ENCODE measurements at regions not wholly inside any gene's neighbourhood (a gene's known extent, or its start where the extent isn't known, plus 50 kb on each side); places are given as distances from the start of the nearest gene placed in this dataset. TPM values are rescaled to one million over a fixed set of nuclear protein-coding genes. Genes with fewer than 3 reads are reported as not detected.

DNA sequence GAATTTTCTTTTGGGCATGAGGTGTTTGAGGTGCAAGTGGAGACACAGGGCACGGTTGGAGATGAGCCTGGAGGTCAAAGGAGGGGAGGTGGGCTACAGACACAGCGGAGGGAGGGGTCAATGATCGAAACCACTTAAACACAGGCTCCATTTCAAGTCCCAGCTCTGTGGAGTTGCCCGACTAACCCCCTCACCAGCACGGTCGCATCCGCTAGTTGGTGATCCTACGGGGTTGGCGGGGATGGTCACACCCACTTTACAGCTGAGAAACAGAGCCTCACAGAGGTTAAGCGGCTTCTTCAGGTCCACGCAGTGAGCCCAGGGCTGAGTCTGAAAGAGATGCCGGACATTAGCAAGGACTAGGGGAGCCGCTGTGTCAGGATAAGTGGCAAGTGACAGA, 60.1 kb upstream of the RUNX3 start:
- DNase-seq (ENCODE audit: low read depth) = no peak

DNA sequence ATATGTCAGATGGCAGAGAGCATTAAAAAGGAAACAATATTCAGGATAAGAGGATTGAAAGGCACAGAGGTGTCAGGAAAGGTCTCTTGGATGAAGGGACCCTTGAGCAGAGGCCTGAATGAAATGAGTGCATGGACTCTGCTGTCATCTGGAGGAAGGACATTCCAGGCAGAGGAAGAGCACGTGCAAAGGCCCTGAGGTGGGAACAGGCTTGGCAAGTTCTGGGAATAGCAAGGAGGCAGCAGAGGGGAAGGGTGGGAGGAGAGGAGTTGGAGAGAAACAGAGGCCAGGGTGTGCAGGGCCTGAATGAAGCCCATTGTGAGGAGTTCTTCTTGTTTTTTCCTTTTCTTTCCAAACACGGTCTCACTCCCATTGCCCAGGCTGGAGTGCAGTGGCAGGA, 59.0 kb upstream of the RUNX3 start:
- no peak for DNase-seq (ENCODE audit: low read depth)

DNA sequence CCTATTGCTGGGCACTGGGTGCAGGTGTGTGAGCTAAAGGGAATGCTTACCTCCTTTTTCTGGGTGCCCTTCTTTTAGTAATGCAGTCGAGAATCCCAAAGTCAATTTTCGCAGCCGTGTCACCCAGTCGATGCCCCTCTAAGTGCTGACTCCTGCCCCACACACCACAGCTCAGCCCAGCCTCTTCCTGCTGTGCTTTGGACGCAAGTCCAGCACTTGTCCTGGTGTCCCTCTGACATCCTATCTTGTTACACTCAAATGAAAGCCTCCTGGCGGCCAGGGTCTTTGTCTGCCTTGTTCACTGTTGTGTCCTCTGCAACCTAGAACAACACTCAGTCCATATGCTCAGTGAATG, 58.5 kb upstream of the RUNX3 start:
- no peak for DNase-seq (ENCODE audit: low read depth)

DNA sequence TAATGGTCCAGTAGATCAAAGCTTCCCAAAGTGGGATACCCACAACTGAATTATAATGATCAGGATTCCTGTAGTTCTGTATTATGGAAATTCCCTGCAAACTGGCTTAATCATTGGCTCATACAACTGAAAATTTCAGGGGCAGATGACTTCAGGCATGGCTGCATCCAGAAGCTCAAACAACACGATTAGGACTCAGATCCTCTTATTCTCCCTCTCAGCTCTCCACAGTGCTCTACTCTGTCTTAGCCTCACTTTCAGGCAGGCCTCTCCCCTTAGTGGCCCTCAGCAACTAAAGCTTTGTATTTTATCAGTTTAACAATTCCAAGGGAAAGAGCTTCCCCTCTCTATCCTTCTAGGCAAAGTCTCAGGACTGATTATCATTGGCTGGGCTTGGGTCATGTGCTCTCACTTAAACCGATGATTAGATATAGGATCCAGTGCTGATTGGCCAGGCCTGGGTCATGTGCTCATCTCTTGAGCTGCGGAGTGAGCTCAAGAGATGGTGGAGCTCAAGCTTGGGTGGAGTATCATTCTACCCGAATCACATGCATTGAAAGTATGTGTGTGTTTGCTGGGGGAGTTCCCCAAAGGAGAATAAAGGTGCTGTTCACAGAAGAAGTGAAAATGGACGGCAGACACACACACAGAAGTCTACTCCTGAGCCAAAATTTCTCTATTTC, 57.9 kb upstream of the RUNX3 start:
- no peak for DNase-seq (ENCODE audit: low read depth)

DNA sequence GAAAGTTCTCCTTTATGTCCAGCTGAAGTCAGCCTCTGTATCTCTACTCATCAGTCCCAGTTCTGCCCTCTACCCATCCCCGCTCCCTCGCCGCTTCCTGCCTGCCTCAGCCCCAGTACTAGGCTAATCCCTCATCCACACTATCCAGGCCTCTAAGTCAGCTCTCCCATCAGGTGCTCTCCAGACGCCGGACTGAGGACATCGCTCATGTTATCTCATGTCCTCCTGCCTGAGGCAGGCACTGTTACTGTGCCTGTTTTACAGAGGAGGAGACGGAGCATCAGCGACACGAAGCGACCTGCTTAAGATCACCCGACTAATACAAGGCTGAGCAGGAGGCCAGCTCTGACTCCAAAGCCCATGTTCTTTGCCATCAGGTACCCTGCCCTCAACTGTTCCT, 57.3 kb upstream of the RUNX3 start:
- DNase-seq (ENCODE audit: low read depth) = no peak

DNA sequence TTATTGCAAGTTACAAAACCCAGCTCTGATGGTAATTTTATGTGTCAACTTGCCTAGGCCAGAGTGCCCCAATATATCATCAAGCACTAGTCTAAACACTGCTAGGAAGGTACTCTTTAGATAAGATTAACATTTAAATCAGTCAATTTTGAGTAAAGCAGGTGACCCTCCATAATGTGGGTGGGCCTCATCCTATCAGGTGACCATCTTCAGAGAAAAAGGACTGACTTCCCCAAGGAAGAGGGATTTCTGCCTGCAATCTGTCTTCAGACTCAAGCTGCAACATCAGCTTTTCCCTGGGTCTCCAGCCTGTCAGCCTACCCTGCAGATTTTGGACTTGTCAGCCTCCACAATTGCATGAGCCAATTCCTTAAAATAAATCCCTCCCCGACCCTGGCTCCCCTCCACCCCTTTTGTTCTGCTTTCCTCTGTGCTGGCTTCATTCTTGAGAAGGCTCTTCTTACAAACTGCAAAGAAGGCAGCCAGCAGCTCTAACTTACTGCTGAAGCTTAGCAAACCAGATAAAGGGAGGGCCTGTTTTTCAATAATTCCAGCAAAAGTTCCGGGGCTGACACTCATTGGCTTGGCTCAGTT, 56.4 kb upstream of the RUNX3 start:
- DNase-seq (ENCODE audit: low read depth) = no peak

DNA sequence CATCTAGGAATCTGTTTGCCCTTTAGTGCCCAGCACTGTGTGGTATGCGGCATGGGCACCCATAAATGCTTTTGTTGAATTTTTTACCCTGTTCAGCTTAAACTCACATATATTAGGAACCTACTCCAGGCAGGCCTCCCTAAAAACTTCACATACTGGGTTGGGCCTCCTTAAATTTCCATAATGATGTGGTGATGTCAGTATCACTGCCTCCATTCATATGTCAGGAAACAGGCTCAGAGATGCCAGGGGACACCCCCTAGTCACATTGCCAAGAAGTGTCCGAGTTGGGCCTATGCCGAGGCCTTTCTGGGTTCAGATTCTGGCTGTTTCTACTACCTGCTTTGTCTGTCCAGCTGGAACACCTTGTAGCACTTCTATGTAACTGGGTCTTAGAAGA, 55.7 kb upstream of the RUNX3 start:
- DNase-seq (ENCODE audit: low read depth) = no peak

DNA sequence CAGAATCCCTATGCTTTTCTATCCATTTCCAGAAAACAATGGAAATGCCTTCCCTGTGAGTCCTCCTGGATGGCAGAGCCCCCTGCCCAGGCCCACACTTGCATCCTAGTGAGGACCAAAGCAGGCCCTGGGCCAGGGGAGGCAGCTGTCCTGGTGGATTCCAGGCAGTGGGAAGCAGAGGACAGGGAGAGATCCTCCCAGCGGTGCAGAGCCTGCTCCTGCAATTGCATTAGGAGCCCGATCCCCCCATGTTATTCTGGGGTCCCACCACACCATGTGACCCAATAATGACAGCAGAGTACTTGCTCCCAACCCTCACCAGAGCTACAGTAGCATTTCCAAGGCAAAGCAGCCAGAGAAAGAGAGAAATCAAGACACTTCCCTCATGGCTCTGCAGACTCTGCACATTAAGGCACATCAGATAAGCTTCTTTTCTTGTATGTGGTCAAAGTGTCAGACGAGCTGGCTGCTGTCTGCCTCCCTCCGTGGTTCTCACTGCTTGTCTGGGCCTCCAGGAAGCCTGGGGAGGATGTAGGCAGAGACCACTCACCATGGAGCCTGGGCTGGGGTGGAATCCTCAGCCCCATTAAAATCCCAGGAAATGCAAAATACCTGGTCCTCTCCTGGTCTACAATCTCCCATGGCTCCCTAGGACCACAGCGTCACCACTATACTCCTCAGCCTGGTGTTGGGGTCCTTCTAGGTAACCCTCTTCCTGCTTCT, 54.9 kb upstream of the RUNX3 start:
- DNase-seq (ENCODE audit: low read depth) = no peak

DNA sequence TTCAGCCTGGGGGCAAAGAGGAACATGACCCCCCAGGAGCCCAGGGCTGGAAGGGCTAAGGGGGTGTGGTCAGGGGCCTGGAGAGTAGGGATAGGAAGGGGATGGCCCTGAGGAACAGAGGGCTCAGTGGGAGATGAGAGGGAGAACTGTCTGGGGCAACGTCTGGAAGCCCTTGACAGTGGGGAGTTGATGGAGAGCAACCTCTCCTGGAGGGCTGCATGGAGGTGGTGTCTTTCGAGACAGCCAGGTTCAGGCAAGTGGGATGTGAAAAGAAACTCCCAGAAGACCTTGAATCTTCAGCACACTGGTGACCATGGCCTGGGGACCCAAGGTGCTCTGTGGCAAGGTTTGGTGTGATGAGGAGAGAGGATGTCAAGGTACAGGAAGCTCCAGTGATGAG, 54.2 kb upstream of the RUNX3 start:
- no peak for DNase-seq (ENCODE audit: low read depth)

DNA sequence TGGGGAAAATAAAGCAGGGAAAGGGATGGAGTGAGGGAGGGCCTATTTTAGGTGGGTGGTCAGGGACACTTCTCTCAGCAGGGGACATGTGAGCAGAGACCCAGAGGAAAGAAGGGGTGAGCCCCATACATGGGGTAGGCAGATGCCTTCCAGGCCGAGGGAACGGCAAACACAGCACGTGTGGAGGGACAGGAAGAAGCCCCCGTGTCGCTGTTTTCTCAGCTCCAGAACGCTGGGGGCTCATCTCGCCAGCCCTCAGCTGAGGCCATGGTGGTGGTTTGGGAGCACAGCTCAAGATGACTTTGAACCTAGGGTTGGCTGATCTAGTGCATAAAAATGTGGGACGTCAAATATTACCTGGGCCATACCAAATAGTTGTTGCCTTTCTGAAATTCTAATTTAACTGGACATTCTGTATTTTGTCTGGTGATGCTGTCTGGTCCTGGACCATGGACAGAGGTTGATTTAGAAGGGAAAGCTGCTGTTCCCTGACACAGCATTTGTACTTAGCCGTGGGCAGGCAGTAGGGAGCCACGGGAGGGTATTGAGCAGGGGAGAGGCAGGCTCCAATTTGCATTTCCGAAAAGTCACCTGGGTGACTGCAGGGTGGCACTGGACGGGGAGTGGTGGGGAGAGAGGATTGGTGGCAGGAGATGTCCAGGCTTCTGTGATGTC, 53.1 kb upstream of the RUNX3 start:
- DNase-seq (ENCODE audit: low read depth) = no peak

DNA sequence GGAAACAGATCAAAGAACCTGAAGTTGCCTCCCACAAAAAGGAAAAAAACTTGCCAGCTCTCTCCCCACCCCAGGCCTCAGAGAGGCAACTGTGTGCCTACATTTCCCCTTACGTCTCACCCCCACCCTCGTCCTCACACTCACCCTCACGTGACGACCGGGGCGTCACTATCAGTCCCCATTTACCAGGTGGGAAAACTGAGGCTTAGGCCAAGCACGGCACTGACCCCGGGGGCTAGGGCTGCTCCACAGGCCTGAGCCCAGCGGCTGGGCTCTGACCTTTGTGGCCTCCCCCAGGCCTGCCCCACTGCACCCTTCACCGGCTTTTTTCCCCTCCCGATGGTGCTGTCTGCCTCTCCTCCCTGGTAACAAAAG, 51.5 kb upstream of the RUNX3 start:
- no peak for DNase-seq (ENCODE audit: low read depth)

DNA sequence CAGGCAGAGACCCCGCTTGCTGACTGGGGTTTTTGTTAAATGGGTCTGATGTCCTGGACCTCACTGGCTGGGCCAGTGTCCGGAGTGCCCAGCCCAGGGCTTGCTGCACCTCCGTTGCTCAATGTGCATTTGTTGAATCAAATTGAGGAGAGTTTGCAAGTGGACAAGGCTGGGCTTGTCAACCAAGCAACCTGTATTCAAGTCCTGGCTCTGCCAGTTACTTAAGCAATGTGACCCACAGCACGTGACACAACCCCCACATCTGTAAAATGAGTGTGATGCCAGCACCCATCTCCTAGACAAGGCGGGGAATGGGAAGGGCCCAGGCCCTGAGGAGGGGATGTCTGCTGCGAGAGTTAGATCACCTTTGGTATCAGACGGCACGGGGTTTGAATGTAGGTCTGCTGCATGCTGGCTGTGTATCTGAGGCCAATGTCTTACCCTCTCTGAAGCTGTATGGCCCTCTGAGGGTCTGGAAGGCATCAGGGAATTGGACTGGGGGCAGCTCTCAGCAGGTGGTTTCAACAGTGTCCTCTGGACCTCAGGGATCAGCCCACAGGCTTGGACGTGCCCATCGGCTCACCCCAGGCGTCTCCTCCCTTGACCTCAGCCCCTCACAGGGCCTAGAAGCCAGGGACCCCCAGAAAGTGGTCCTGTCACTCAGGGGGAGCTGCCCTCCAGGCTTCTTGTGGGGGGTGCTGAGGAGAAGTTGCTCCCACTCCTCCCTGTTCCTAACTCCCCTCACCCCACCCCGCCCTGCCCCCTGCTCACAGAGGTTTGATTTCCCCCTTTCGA, 51.0 kb upstream of the RUNX3 start:
- no peak for DNase-seq (ENCODE audit: low read depth)

Small RNAs in the stretch of these regions (small RNA-seq; reads per million reads assigned to genes)
- not detected for gene MIR4425
